Loucy (cell line): ENCODE measurements at regions not wholly inside any gene's neighbourhood (a gene's known extent, or its start where the extent isn't known, plus 50 kb on each side); places are given as distances from the start of the nearest gene placed in this dataset.

Source experiments
- CTCF ChIP-seq: fragments of 200-600 bp; sonication (generic); conservative IDR thresholded peaks from 2 replicates; pipeline ENCODE4 v1.5.1; 2014; ENCODE audit warnings: mild to moderate bottlenecking, antibody characterized with exemption, low read length
- EZH2phosphoT487 ChIP-seq: fragments of 200-600 bp; IDR thresholded peaks from 2 replicates; pipeline ENCODE4 v1.6.1; 2018; ENCODE audit warnings: antibody characterized with exemption, mild to moderate bottlenecking, moderate library complexity, borderline replicate concordance

GRCh38 chr5:58185397-58185796 lies 274.5 kb downstream of the PLK2 start:
- no peak for TF ChIP-seq CTCF
- TF ChIP-seq EZH2phosphoT487: no peak
